BJ (cell line): ENCODE measurements at regions not wholly inside any gene's neighbourhood (a gene's known extent, or its start where the extent isn't known, plus 50 kb on each side); places are given as distances from the start of the nearest gene placed in this dataset.

ENCODE experiments used
- CTCF ChIA-PET: fragments of 350-600 bp; formaldehyde crosslinking; extraction: SDS; loops from one replicate; lab custom pipeline; 2021; ENCODE audit warnings: antibody characterized with exemption, inconsistent platforms; lab: Yijun Ruan, JAX
- POLR2A ChIA-PET: fragments of 300-600 bp; sonication (Branson Sonifier 250); formaldehyde crosslinking; extraction: SDS; loops from one replicate; lab custom pipeline; 2021; ENCODE audit warnings: antibody characterized with exemption; lab: Charles Lee
- DNase-seq: peaks from one replicate; pipeline ENCODE4 v3.0.0-alpha.2; 2011; ENCODE audit warnings: low read depth
- H3K27me3 ChIP-seq: 2 replicates; pipeline ENCODE4 v1.6.0; 2011; ENCODE audit warnings: low read length; ENCODE audit not compliant: control insufficient read depth, insufficient read depth
- H3K36me3 ChIP-seq: 2 replicates; pipeline ENCODE4 v1.5.1; 2011; ENCODE audit warnings: low read length; ENCODE audit not compliant: control insufficient read depth, insufficient read depth
- H3K4me3 ChIP-seq: 2 replicates; pipeline ENCODE4 v1.5.1; 2011; ENCODE audit warnings: low read depth, mild to moderate bottlenecking, control low read depth, low read length
- TF ChIP-seq, protein P1 (sequence below): IDR thresholded peaks from 2 replicates; pipeline ENCODE4 v1.5.1; 2011; ENCODE audit warnings: low read depth, mild to moderate bottlenecking, control low read depth, inconsistent platforms, low read length, moderate library complexity; ENCODE audit not compliant: insufficient read depth

- ChIA-PET CTCF (no interaction called here), POLR2A (no interaction called here)
- no peaks in the 10 kb centered on the region for H3K36me3 ChIP-seq
- no peaks in the 10 kb centered on the region for H3K27me3 ChIP-seq
- no peak overlapping the region for H3K4me3 ChIP-seq
- TF ChIP-seq, protein P1, sequence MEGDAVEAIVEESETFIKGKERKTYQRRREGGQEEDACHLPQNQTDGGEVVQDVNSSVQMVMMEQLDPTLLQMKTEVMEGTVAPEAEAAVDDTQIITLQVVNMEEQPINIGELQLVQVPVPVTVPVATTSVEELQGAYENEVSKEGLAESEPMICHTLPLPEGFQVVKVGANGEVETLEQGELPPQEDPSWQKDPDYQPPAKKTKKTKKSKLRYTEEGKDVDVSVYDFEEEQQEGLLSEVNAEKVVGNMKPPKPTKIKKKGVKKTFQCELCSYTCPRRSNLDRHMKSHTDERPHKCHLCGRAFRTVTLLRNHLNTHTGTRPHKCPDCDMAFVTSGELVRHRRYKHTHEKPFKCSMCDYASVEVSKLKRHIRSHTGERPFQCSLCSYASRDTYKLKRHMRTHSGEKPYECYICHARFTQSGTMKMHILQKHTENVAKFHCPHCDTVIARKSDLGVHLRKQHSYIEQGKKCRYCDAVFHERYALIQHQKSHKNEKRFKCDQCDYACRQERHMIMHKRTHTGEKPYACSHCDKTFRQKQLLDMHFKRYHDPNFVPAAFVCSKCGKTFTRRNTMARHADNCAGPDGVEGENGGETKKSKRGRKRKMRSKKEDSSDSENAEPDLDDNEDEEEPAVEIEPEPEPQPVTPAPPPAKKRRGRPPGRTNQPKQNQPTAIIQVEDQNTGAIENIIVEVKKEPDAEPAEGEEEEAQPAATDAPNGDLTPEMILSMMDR: no peak
- no peak for DNase-seq
These were observed 1443.0 kb upstream of the LRRTM1 start for GRCh38 chr2:81747481-81748070.

- no peak for DNase-seq
- Histone ChIP-seq H3K4me3 (no peak overlapping the region), H3K36me3 (no peaks in the 10 kb centered on the region), H3K27me3 (no peaks in the 10 kb centered on the region)
- TF ChIP-seq, protein P1: no peak
- ChIA-PET CTCF (no interaction called here), POLR2A (no interaction called here)
These were observed 1435.4 kb upstream of the LRRTM1 start for GRCh38 chr2:81739966-81740365.

- TF ChIP-seq, protein P1: no peak
- ChIA-PET CTCF (no interaction called here), POLR2A (no interaction called here)
- Histone ChIP-seq H3K36me3 (no peaks in the 10 kb centered on the region), H3K27me3 (no peaks in the 10 kb centered on the region), H3K4me3 (no peak overlapping the region)
- DNase-seq: no peak
These were observed 1430.4 kb upstream of the LRRTM1 start for GRCh38 chr2:81734981-81735380.

DNA sequence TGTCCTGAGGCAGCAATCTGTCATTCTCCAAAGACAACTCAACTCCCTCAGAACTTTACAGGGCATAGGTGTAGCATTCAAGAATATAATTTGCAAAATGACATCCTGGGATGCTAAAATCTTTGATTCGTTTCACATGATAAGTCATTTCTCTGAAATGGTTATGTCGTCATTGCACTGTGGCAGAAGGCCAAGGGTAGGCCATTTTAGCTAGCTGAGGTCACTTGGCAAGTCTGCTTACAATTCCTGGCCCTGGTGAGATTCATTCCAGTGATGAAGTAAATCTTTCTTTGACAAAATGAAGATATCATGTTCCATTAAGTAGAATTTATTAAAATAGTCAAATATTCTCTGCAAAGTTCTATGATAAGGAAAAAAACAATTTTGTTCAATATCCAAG is 1410.3 kb upstream of the LRRTM1 start:
- Histone ChIP-seq H3K36me3 (no peaks in the 10 kb centered on the region), H3K4me3 (no peak overlapping the region), H3K27me3 (no peaks in the 10 kb centered on the region)
- ChIA-PET POLR2A (no interaction called here), CTCF (interaction anchor here (0.6 kb wide), 1 partner anchor 57 kb away, joined by 3 read pairs; no protein-coding TSS in a partner anchor)
- DNase-seq: no peak
- TF ChIP-seq, protein P1: no peak

- no peak for DNase-seq
- Histone ChIP-seq H3K4me3 (no peak overlapping the region), H3K36me3 (no peaks in the 10 kb centered on the region), H3K27me3 (no peaks in the 10 kb centered on the region)
- TF ChIP-seq, protein P1: no peak
- ChIA-PET POLR2A (no interaction called here), CTCF (no interaction called here)
These were observed 1402.3 kb upstream of the LRRTM1 start for GRCh38 chr2:81706856-81707255.
